CD4-positive, alpha-beta T cell treated with Interferon alpha-2 for 1 hour (primary cell): ENCODE measurements at regions not wholly inside any gene's neighbourhood (a gene's known extent, or its start where the extent isn't known, plus 50 kb on each side); places are given as distances from the start of the nearest gene placed in this dataset.

Experiments
- DNase-seq, 2 donors: peaks; one replicate each; pipeline ENCODE4 v3.0.0-alpha.2; 2020 to 2022

DNA sequence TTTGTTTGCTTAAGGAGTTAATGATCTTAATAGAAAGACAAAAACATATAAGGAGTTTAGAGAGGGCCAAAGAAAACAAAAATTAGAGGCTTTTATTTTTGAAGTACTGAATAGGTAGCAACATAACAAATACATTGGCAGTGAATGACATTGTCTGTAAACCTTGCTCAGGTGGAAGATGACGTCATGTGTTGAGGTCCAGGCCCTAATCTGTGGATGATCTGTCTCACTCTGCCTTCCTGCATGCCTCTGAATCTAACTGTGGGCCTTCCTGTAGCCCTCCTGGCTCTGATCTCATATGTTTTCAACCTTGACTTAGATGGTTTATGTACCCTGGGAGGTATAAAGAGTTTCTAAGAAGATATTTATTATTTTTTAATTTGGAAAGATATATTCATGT, 58.1 kb upstream of the DYNAP start:
- DNase-seq = no peak
